H1 (cell line): ENCODE measurements at regions not wholly inside any gene's neighbourhood (a gene's known extent, or its start where the extent isn't known, plus 50 kb on each side); places are given as distances from the start of the nearest gene placed in this dataset.

Experiments
- SUZ12 ChIP-seq: fragments of 200-600 bp; sonication (generic); IDR thresholded peaks from 2 replicates; pipeline ENCODE4 v1.6.1; 2012; ENCODE audit warnings: mild to moderate bottlenecking, inconsistent platforms, low read length, moderate library complexity, mixed read lengths
- TCF12 ChIP-seq: IDR thresholded peaks from 2 replicates; pipeline ENCODE4 v1.6.1; 2011; ENCODE audit warnings: low read depth, mild to moderate bottlenecking, low read length
- ZNF274 ChIP-seq: IDR thresholded peaks from 2 replicates; pipeline ENCODE4 v1.7.0; 2012; ENCODE audit warnings: low read length, borderline replicate concordance; ENCODE audit errors: extremely low read depth
- TF ChIP-seq, protein P1 (sequence below): fragments of 300-600 bp; sonication (generic); IDR thresholded peaks from 2 replicates; pipeline ENCODE4 v1.7.1; 2012; ENCODE audit warnings: low read length, moderate library complexity, mild to moderate bottlenecking, inconsistent platforms; ENCODE audit not compliant: insufficient replicate concordance
- TF ChIP-seq, protein P2 (sequence below): IDR thresholded peaks from 2 replicates; pipeline ENCODE4 v1.6.1; 2012; ENCODE audit warnings: low read length, inconsistent platforms

DNA sequence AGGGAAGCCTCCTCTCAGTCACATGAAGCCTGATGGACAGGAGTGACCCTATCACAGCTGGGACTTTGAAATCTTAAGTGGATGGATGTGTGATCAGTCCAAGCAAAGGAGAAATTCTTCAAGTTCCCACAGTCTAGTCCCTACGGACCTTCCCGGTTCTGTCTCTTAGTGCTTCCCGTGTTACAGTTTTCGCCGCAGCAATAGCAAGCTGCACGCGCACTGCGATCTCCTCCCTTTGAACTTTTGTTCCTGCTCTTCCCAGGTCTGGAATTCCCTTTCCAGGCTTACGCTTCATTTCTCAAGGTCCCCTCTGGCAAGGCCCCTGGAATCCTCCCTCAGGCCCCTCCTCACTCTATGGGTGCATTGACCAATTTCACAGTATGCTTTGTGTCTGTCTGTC, 89.2 kb downstream of the VEGFA start (continued):
- TF ChIP-seq SUZ12 = no peak
- no peak for TF ChIP-seq TCF12
- TF ChIP-seq ZNF274 = no peak
- TF ChIP-seq, protein P1, sequence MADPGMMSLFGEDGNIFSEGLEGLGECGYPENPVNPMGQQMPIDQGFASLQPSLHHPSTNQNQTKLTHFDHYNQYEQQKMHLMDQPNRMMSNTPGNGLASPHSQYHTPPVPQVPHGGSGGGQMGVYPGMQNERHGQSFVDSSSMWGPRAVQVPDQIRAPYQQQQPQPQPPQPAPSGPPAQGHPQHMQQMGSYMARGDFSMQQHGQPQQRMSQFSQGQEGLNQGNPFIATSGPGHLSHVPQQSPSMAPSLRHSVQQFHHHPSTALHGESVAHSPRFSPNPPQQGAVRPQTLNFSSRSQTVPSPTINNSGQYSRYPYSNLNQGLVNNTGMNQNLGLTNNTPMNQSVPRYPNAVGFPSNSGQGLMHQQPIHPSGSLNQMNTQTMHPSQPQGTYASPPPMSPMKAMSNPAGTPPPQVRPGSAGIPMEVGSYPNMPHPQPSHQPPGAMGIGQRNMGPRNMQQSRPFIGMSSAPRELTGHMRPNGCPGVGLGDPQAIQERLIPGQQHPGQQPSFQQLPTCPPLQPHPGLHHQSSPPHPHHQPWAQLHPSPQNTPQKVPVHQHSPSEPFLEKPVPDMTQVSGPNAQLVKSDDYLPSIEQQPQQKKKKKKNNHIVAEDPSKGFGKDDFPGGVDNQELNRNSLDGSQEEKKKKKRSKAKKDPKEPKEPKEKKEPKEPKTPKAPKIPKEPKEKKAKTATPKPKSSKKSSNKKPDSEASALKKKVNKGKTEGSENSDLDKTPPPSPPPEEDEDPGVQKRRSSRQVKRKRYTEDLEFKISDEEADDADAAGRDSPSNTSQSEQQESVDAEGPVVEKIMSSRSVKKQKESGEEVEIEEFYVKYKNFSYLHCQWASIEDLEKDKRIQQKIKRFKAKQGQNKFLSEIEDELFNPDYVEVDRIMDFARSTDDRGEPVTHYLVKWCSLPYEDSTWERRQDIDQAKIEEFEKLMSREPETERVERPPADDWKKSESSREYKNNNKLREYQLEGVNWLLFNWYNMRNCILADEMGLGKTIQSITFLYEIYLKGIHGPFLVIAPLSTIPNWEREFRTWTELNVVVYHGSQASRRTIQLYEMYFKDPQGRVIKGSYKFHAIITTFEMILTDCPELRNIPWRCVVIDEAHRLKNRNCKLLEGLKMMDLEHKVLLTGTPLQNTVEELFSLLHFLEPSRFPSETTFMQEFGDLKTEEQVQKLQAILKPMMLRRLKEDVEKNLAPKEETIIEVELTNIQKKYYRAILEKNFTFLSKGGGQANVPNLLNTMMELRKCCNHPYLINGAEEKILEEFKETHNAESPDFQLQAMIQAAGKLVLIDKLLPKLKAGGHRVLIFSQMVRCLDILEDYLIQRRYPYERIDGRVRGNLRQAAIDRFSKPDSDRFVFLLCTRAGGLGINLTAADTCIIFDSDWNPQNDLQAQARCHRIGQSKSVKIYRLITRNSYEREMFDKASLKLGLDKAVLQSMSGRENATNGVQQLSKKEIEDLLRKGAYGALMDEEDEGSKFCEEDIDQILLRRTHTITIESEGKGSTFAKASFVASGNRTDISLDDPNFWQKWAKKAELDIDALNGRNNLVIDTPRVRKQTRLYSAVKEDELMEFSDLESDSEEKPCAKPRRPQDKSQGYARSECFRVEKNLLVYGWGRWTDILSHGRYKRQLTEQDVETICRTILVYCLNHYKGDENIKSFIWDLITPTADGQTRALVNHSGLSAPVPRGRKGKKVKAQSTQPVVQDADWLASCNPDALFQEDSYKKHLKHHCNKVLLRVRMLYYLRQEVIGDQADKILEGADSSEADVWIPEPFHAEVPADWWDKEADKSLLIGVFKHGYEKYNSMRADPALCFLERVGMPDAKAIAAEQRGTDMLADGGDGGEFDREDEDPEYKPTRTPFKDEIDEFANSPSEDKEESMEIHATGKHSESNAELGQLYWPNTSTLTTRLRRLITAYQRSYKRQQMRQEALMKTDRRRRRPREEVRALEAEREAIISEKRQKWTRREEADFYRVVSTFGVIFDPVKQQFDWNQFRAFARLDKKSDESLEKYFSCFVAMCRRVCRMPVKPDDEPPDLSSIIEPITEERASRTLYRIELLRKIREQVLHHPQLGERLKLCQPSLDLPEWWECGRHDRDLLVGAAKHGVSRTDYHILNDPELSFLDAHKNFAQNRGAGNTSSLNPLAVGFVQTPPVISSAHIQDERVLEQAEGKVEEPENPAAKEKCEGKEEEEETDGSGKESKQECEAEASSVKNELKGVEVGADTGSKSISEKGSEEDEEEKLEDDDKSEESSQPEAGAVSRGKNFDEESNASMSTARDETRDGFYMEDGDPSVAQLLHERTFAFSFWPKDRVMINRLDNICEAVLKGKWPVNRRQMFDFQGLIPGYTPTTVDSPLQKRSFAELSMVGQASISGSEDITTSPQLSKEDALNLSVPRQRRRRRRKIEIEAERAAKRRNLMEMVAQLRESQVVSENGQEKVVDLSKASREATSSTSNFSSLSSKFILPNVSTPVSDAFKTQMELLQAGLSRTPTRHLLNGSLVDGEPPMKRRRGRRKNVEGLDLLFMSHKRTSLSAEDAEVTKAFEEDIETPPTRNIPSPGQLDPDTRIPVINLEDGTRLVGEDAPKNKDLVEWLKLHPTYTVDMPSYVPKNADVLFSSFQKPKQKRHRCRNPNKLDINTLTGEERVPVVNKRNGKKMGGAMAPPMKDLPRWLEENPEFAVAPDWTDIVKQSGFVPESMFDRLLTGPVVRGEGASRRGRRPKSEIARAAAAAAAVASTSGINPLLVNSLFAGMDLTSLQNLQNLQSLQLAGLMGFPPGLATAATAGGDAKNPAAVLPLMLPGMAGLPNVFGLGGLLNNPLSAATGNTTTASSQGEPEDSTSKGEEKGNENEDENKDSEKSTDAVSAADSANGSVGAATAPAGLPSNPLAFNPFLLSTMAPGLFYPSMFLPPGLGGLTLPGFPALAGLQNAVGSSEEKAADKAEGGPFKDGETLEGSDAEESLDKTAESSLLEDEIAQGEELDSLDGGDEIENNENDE = no peak
- TF ChIP-seq, protein P2, sequence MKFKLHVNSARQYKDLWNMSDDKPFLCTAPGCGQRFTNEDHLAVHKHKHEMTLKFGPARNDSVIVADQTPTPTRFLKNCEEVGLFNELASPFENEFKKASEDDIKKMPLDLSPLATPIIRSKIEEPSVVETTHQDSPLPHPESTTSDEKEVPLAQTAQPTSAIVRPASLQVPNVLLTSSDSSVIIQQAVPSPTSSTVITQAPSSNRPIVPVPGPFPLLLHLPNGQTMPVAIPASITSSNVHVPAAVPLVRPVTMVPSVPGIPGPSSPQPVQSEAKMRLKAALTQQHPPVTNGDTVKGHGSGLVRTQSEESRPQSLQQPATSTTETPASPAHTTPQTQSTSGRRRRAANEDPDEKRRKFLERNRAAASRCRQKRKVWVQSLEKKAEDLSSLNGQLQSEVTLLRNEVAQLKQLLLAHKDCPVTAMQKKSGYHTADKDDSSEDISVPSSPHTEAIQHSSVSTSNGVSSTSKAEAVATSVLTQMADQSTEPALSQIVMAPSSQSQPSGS = no peak
